Ovary (tissue), 3 donors: ENCODE measurements at regions not wholly inside any gene's neighbourhood (a gene's known extent, or its start where the extent isn't known, plus 50 kb on each side); places are given as distances from the start of the nearest gene placed in this dataset.

ENCODE experiments used
- CTCF ChIP-seq, 3 donors: fragments of 450-650 bp in 2 of 3; fragments of 200-600 bp in 1 of 3; IDR thresholded peaks; one replicate each; pipeline versions ENCODE4 v1.5.1 to v1.8.0; 2016 to 2022; ENCODE audit warnings: antibody characterized with exemption in 3 of 3, mild to moderate bottlenecking in 1 of 3
- EP300 ChIP-seq: sonication (generic); formaldehyde crosslinking; IDR thresholded peaks from one replicate; pipeline ENCODE4 v1.6.1; 2017; ENCODE audit warnings: antibody characterized with exemption
- POLR2A ChIP-seq: fragments of 450-650 bp; IDR thresholded peaks from one replicate; pipeline ENCODE4 v1.6.1; 2017; ENCODE audit warnings: antibody characterized with exemption, mild to moderate bottlenecking, moderate library complexity
- donor health status: DM: no; HTN: no; CAD: no.

GRCh38 chr20:21018576-21018975 is 87.6 kb downstream of the LINC00237 start:
- TF ChIP-seq CTCF (IDR thresholded peaks at IDR 0.05) (no peak), POLR2A (no peak), EP300 (no peak)
